HG03520 (cell line): ENCODE measurements at regions not wholly inside any gene's neighbourhood (a gene's known extent, or its start where the extent isn't known, plus 50 kb on each side); places are given as distances from the start of the nearest gene placed in this dataset.
"Not testable (repeated sequence)": the region's sequence is repeated elsewhere in the genome, so short reads cannot be mapped to it uniquely, and the experiment has no call there.

Experiments used
- ATAC-seq: cut with Tn5 transposase; IDR thresholded peaks from one replicate; pipeline ENCODE4 v1.9.1; 2021; ENCODE audit warnings: mild to moderate bottlenecking, moderate library complexity; ENCODE audit not compliant: unreplicated experiment

DNA sequence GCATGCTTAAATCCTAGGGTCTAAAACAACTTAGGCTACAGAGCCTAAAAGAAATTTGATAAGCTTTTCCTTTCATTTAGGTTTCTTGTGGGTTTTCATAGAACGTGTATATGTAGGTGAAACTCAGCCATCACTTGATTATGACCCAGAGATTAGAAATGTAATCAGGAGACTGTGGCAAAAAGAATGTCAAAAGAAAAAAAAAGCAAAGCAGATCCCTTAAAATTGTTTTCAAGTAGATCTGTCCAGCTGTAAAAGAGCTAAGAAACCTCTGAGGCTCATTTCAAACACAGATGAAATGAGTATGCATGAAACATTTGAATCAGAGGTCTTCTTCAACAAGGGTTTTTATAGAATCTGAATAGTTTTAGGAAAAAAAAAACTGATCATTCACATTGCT is 341.3 kb upstream of the PRDM1 start:
- no peak for ATAC-seq

DNA sequence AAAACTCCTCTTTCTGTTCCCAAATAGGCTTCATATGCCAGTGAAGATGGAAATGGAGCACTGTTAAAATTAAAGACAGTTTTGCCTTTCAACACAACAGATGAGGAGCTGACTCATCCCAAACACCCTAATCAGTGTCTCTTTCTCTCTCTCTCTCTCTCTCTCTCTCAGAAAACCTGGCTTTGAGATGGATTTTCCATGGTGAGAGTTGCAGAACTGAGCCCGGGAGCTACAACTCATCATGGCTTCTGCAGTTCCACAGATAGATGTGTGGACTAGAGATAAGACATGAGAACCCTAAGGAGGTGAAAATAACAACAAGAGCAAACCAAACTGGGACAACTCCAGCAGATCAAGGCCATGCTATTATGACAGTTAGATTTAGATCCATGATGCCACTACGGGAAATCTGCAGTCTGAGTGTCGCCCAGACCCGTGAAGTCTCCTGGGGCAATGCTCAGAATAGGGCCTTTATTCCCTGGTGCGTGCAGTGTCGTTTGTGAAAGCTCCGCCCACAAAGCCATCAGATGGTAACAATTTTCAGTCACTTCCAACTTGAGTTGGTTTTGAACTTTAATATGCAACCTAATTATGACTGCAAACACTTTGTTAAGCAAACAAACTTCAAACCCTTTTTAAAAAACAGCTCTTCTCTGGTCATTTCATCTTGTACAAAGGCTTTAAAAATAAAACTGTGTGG is 338.2 kb upstream of the PREP start:
- ATAC-seq, result no peak

DNA sequence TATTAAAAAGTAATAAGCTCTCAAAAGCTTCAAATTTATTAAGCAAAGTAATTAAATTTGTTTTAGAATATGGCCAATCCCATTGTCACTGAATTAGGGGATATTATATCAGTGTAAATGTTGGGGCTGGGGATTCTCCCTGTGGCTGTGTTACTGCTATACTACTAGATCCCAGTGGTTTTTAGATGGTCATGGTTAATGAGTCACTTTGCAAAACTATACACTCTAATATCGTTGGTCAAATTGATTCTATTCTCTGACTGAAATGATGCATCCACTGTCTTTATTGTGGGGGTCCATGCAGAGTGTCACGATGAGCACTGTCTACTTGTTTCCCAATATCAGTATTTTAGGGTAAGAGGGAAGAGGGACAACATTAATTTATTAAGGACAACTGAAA is 336.9 kb upstream of the PREP start:
- ATAC-seq, result no peak

DNA sequence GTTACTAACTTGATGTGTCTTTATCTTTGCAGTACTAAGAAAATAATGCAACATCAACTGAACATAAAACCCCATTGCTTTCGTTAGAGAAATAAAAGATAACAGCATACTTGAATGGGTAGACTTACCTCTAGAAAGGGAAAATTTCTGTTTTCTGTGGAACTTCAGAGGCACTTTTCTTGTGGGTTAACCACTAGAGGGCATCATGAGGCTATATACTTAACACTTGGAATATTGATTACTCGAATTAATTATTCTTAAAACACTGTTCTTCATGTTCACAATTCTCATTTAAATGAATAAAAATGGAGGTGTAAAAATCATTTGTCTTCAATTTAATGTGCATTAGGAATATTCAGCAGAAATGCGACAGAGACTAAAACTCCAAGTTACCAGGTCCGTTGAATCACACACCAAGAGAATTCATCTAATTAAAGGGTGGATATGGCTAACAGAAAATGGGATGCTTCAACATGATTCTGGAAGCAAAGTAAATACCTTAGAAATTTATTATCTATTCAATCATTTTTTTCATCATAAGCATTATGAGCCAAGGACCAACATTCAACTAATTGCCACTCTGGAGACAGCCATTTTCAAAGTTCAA is 330.8 kb upstream of the PREP start:
- ATAC-seq, result no peak

DNA sequence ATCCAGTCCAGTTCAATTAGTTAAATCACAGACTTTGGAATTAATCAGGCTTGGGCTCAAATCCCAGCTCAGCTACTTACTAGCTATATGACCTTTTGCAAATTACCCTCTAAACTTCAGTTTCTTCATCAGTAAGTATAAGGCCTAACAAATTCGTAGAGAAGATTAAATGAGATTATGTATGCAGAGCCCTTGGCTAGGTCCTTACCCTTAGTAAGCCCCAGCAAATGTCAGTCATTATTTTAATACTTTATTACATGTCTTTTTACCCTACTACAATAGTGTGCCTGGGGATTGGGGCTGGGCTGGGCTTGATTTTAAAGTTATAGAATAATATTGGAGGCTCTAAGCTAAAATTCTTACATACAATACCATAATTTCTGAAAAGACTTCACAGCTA is 326.1 kb upstream of the PREP start:
- ATAC-seq, result no peak

DNA sequence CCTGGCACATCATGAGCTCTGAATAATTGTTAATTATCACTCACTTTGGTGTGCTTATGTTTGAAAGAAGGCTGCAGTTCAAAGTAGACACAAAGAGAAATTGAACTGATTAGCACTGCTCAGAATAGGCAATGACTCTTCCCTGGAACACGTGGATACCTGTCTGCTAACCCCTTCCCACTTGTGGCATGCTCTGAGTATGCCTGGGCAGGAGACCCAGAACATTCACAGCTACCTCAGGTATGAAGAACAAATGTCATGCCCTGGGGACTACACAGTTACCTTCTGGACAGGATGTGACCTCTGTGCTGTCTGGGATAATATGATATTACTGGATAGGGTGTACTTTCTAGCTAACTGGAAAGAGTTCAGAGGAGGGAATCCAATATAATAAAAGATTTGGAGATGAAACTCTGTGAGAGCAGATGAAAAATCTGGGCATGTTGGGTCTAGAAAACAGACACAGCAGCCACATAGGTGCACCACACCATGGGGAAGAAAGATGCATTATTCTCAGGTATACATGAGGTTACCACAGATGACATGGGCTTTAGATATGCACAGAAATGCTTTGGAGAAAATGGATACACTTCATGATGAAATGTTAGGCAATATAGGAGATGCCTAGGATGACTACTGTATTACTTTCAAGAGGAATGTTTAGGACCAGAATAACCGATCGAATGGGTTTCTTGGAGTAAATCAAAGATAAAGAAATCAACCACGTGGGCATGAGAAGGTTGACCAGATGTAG is 324.2 kb upstream of the PREP start:
- no peak for ATAC-seq

DNA sequence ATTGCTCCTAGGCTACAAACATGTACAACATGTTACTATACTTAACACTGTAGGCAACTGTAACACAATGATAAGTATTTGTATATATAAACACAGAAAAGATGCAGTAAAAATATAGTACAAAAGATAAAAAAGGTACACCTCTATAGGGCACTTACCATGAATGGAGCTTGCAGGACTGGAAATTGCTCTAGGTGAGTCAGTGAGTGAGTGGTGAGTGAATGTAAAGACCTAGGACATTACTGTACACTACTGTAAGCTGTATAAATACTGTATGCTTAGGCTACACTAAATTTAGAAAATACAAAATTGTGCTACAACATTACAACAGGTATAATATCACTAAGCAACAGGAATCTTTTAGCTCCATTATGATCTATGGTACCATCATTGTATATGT is 312.0 kb upstream of the PREP start:
- no peak for ATAC-seq

DNA sequence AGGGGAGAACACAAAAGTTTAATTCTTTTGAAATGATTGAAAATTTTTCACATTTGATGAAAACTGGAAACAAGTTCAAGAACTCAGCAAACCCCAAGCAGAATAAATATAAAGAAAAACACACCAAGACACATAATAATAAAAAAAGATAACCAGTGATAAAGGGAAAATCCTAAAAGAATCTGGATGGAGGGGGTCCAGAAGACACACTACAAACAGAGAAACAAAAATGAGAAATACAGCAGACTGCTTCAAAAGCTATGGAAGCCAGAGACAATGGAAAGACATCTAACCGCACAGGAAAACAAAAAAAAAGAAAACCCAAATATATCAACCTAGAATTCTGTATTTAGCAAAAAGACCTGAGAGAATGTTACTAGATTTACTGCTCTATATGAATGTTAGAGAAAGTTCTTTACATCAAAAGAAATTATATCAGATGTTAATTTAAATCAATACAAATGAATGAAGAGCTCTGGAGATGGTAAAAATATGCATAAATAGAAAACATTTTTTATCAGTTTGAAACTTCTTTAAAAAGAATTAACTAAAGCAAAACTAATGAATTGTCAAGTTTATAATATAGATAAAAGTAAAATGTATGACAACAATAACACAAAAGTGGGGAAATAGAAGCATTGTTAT is 310.7 kb upstream of the PREP start:
- ATAC-seq, result no peak

DNA sequence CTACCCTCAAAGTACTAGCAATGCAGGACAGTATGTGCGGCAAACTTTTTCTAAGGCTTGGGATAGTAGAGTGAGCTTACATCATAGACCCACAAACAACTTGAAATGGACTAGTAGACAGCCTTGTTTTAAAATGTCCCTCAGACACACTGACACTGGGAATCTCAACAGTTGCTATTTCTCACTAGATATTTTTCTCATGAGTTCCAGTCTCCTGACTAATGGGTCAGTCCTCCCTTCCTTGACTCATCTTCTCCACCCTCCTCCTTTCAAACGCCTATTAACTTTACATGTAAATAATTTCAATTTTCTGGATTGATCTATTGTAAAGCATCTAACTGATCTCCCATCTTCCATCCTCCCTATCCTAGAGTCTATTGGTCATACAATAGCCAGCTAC is 308.3 kb upstream of the PREP start:
- ATAC-seq, result no peak

DNA sequence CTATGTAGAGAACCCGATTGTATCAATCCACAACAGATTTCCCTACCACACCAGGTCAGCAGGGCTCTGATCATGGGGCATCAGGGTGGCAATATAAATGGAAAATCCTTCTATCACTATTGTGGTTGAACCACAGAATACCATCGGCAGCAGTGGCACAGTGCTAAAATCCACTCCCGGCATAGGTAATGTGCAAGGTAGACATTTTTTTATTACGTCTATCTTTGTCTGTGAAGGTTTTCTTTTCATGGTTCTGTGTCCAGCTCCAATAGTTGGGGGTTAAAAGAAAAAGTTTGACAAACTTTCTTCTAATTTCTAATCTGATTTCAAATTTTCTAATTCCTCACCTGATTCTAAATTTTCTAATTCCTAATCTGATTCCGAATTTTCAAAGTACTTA is 302.7 kb upstream of the PREP start:
- ATAC-seq, result no peak

DNA sequence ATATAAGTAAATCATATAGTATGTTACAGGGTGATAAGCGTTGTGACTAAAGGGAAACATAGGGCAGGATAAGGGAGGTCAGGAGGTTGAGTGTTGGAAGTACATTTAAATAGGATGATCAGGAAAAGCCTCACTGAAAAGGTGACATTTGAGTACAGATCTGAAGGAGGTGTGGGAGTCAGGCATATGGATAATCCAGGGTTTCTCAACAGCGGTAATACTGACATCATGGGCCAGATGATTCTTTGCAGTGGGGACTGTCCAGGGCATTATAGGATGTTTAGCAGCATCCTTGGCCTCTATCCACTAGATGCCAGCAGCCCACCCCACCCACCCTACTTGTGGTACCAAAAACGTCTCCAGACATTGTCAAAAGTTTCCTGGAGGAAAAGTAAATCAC is 292.6 kb upstream of the PREP start:
- no peak for ATAC-seq

DNA sequence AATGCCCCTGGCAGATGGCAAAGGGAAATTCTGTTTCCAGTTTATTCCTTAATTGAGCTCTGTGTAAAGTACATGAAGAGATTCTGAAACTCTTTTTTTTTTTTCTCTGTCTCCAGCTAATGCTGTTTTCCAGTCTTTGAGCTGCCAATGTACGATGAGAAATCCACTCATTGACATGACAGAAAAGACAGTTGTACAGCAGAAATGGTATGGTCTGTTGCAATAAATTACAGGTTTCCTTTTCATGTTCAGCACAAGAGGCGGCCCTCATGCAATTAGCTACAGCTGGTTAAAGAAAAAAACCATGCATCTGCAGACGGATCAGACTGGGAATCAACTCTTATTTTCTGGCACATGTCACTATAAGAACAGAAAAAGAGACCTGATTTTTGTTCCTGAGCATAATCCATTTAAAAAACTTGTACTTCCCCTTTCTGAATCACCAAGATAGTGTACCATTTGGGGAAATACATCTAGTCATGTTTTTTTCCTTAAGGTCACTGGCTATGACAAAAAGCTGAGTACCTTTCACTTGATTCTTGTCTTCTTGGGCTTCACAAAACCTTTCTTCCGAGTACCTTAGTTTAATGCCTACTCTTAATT is 289.8 kb upstream of the PREP start:
- no peak for ATAC-seq

DNA sequence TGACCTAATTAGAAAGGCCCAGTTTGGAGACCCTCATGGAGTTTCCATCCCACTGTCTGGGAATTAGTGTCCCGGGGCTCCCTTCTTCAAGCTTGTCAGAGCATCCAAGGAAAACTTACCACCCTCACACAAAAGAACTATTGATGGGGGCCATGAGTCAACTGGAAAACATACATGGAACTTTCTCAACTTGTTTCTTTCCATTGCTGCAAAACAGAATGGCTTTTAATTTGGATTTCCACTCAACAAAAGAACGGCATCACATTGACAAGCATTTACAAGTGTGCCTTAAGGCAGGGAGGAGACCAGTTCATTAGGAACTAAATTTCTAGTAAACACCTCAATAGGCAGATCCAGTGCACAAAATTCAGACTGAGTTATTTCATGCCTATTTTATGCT is 289.1 kb upstream of the PREP start:
- ATAC-seq, result no peak

DNA sequence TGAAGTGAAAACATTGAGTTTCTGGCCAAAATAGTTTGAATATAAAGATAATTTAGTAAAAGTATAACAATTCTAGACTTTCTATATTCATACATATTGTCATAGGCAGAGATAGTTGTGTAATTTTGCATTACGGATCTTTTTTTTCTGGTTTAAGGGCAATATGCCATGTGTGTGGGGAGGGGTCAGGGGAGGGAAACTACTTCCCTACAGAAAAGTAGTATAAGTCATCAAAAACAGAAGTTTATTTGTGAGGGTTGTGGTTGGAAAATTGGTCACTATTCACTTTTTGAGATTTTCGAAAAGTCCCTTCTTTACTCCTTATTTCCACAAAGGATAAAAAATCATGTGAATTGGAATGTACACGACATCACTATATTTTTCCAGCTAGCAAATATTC is 288.2 kb upstream of the PREP start:
- no peak for ATAC-seq

DNA sequence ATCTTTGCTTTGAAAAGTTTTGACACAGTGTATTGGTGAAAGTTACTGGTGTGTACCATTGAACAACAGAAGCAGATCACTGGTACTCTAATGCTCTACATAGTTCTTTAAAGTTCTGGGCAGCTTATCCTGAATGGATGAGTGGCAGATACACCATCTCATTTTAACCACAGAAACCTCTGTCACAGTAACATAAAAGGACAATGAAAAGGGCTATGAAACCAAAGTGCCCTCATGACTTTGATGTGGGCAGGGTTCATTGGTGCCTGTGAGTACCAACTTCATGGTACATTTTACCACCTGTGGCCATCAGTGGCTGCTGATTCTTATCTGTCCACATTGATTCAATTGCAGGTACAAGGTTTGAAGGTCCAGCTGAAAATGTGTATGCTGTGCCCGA is 285.7 kb upstream of the PREP start:
- no peak for ATAC-seq

DNA sequence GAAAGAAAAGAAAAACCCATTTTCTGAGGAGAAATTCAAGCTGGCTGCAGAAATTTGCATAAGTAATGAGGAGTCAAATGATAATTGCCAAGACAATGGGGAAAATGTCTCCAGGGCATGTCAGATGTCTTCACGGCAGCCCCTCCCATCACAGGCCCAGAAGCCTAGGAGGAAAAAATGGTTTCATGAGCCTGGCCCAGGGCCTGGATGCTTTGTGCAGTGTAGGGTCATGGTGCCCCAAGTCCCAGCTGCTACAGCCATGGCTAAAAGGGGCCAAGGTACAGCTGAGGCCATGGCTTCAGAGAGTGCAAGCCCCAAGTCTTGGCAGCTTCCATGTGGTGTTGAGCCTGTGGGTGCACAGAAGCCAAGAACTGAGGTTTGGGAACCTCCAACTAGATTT is 283.9 kb upstream of the PREP start:
- not testable (repeated sequence) for ATAC-seq

DNA sequence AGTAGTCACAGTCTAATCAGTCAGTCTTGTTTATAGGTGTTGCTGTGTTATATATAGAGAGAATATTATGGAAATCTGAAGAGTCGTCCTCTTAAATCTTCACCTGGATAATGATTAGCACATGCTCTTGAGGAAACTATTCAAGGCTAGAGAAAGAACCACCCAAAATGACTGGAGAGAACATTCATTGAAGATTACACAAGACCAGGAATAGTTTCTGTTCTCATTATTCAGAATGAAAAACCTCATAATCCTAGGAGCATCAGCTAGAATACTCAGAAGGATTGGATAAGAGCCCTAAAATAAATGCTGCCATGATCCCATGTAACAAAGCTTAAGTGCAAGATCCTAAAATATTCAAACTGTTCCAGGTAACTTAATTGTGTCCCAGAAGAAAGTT is 278.2 kb upstream of the PREP start:
- no peak for ATAC-seq

DNA sequence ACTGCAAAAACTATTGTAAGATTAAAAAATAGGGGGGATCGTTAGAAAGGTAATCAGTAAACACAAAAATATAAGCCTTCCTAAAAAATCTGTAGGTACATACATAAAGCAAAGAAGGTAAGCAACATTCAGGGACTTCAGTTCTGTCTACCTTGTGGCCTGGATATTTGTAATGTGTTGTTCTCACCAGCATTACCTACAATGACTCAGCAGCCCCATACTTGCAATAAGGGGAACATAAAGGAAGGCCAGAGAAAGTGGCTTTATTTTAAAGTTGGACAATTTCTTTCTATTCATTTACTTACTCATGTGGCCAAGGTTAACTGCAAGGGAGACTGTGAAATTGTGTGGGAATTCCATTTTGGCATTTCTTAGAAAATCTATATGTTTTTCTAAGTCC is 277.2 kb upstream of the PREP start:
- ATAC-seq, result no peak

DNA sequence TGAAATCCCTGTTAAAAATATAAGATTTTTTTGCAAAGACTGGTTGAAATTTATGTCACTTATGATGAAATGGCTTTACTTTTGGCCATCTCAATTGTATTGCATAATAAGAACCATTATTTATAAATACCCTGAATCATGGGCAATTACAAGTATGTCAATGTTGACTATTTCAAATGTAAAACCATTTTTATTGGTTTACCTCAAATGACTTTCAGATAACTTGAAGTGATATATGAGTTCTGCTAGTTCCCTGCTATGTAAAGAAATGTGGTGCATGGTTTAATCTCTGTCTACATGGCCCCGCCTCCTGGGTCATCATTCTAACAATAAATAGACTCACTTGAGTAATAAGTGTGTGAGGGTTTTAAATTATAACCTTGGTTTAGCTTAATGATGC is 275.6 kb upstream of the PREP start:
- ATAC-seq, result no peak

DNA sequence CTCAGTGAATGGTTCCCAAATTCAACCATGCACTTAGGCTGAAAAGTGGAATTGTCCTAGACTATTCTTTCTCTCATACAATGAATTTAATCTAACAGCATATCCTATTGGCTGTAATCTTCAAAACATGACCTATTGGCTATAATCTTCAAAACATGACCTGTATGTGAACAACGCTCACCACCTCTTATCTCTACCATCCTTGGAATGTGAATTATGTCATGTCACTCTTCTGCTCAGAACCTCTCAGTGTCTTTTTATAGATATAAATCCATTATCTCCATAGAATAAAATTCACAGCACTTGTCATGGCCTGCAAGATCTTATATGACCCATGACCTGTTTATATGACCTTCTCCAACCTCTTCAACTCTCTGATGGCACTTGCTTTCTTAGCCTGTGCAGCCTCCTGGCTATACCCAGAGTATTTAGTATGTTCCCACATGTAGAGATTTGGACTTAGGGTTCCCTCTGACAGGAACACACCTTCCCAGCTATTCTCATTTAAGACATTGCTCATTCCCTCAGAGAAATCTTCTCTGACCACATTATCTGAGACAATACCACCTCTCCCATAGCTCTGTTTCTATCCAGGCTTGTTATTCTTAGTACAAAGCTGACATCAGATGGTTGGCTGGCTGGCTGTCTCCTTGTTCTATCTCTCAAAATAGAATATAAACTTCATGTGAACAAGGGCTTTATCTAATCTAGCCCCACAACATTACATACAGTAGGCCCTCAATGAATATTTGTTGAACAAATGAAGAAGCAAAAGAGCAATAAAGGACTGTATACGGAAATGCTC is 275.0 kb upstream of the PREP start:
- no peak for ATAC-seq

DNA sequence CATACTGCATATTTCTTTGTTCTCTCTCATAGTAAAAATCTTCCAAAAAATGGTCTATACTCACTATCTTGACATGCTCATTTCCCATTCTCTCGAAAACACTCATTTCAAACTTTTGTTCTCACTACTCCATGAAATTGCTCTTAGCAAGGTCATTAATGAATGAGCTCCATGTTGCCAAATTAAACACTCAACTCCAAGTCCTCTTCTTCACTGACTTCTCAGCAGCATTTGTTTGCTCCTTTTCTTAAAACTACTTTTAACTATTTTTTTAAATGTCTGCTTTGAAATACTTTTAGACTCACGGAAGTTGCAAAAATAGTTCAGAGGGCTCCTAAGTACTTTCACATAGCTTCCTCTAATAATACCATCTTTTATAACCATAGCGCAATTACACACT is 274.0 kb upstream of the PREP start:
- ATAC-seq, result no peak
